Vagina (tissue), 2 donors: ENCODE measurements at regions not wholly inside any gene's neighbourhood (a gene's known extent, or its start where the extent isn't known, plus 50 kb on each side); places are given as distances from the start of the nearest gene placed in this dataset.

Source experiments
- DNase-seq, 2 donors: peaks; one replicate each; pipeline ENCODE4 v3.0.0-alpha.2; 2017; ENCODE audit errors: extremely low spot score in 2 of 2
- H3K27ac ChIP-seq: fragments of 200-600 bp; sonication (generic); one replicate; pipeline ENCODE4 v1.5.1; 2019
- H3K27me3 ChIP-seq: fragments of 200-600 bp; sonication (generic); one replicate; pipeline ENCODE4 v1.5.1; 2019
- H3K36me3 ChIP-seq, 2 donors: fragments of 200-600 bp; sonication (generic); one replicate each; pipeline ENCODE4 v1.5.1; 2017 to 2019
- H3K4me1 ChIP-seq: fragments of 200-600 bp; sonication (generic); one replicate; pipeline ENCODE4 v1.5.1; 2019
- H3K4me3 ChIP-seq, 2 donors: fragments of 200-600 bp; sonication (generic); 1 replicate in 1 of 2; 2 replicates in 1 of 2; pipeline ENCODE4 v1.5.1; 2016 to 2019
- H3K9me3 ChIP-seq: fragments of 200-600 bp; sonication (generic); one replicate; pipeline ENCODE4 v1.5.1; 2019
- POLR2A ChIP-seq, 2 donors: fragments of 450-650 bp; IDR thresholded peaks; one replicate each; pipeline ENCODE4 v1.6.1; 2017; ENCODE audit warnings: antibody characterized with exemption in 2 of 2, mild to moderate bottlenecking in 2 of 2, moderate library complexity in 2 of 2
- POLR2AphosphoS5 ChIP-seq, 2 donors: sonication (generic); formaldehyde crosslinking; IDR thresholded peaks; one replicate each; pipeline ENCODE4 v1.9.0; 2017; ENCODE audit warnings: antibody characterized with exemption in 2 of 2, mild to moderate bottlenecking in 2 of 2, low read depth in 1 of 2; ENCODE audit not compliant: insufficient read depth in 1 of 2
- intact Hi-C: fragments of 100-400 bp; cut with DNase I; formaldehyde crosslinking; loops from one replicate; pipeline ENCODE4 v1.15.1; 2023
- TF ChIP-seq, protein P1 (sequence below), 3 experiments: fragments of 450-650 bp in 2 of 3; fragments of 200-600 bp in 1 of 3; sonication (generic) in 1 of 3; IDR thresholded peaks; one replicate each; pipeline ENCODE4 v1.5.1; 2017 to 2019; ENCODE audit warnings: antibody characterized with exemption in 3 of 3, mild to moderate bottlenecking in 2 of 3, moderate library complexity in 2 of 3

DNA sequence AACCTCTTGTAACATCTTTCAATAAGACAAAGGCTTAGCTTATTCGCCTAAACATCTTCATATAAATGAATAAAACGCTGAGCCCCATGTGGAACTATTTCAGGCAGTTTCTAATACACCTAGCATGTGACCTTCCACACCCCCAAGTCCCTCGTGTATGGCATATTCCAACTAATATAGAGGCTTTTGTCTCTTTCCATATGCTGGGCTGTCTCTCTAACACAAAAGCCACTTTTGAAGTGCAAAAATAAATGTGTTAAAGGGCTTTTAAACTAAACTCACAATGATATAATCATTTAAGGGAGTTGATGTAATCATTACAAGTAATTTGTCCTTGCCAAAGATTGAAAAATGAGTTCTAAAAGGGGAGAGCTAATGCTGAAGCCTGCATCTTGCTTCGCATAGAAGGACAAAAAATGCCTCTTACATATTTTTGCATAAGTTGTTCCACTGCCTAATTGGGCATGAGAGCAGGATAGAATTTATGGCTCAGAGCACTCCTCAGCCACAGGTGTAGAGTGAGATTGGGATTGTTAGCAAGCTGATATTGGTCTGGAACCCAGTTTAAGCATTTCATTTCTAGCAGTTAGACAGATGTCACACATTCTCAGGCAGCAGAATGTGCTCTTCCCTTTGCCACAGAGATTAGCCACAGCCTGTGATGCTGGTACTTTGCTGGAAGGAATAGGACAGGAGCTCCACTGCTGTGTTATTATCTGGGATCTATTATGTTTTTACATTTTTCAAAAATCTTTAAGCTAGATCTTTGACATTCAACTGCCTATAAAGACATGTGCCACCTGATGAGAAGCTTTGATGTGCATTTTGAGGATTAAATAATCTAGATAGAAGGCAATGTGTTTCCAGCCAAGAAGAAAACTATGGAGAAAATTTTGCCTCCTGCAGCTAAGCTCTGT is 1044.4 kb downstream of the ADGRL2 start:
- no peak overlapping the region for H3K27ac ChIP-seq
- intact Hi-C loops: no loop called here

DNA sequence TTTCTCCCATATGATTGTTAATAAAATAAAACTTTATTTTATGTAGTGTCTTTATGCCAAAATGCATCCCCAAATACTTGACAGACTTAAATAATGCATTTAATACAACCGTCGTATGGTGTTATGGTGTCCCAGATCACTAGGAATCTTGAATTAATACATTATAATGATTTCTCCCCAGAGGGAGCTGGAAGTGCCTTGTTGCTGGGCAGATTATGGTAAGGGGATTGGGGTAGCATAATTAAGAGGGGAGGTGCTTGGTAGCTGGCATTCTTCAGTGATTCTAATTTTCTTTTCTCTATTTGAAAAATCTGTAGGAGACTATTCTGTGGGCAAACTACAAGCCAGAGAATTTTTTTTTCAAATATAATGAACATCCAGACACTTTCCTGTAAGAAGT is 1043.7 kb downstream of the ADGRL2 start:
- no peak for DNase-seq
- H3K36me3 ChIP-seq: no peaks in the 10 kb centered on the region
- no peaks in the 10 kb centered on the region for H3K4me1 ChIP-seq
- no peaks in the 10 kb centered on the region for H3K27me3 ChIP-seq
- no peak overlapping the region for H3K4me3 ChIP-seq
- intact Hi-C loops: no loop called here
- no peaks in the 10 kb centered on the region for H3K9me3 ChIP-seq
- H3K27ac ChIP-seq: no peak overlapping the region
- TF ChIP-seq POLR2AphosphoS5 (IDR thresholded peaks at IDR 0.05; ENCODE audit: insufficient read depth in 1 of 2, low read depth in 1 of 2): no peak
- TF ChIP-seq POLR2A (IDR thresholded peaks at IDR 0.05): no peak

More for the DNA sequence above, 1044.4 kb downstream of the ADGRL2 start:
- Histone ChIP-seq H3K27me3 (no peaks in the 10 kb centered on the region), H3K9me3 (no peaks in the 10 kb centered on the region), H3K4me3 (no peak overlapping the region), H3K4me1 (no peaks in the 10 kb centered on the region), H3K36me3 (no peaks in the 10 kb centered on the region)
- DNase-seq: no peak
- TF ChIP-seq, protein P1, sequence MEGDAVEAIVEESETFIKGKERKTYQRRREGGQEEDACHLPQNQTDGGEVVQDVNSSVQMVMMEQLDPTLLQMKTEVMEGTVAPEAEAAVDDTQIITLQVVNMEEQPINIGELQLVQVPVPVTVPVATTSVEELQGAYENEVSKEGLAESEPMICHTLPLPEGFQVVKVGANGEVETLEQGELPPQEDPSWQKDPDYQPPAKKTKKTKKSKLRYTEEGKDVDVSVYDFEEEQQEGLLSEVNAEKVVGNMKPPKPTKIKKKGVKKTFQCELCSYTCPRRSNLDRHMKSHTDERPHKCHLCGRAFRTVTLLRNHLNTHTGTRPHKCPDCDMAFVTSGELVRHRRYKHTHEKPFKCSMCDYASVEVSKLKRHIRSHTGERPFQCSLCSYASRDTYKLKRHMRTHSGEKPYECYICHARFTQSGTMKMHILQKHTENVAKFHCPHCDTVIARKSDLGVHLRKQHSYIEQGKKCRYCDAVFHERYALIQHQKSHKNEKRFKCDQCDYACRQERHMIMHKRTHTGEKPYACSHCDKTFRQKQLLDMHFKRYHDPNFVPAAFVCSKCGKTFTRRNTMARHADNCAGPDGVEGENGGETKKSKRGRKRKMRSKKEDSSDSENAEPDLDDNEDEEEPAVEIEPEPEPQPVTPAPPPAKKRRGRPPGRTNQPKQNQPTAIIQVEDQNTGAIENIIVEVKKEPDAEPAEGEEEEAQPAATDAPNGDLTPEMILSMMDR (IDR thresholded peaks at IDR 0.05): no peak
- no peak for TF ChIP-seq POLR2A (IDR thresholded peaks at IDR 0.05)
- TF ChIP-seq POLR2AphosphoS5 (IDR thresholded peaks at IDR 0.05; ENCODE audit: insufficient read depth in 1 of 2, low read depth in 1 of 2): no peak

DNA sequence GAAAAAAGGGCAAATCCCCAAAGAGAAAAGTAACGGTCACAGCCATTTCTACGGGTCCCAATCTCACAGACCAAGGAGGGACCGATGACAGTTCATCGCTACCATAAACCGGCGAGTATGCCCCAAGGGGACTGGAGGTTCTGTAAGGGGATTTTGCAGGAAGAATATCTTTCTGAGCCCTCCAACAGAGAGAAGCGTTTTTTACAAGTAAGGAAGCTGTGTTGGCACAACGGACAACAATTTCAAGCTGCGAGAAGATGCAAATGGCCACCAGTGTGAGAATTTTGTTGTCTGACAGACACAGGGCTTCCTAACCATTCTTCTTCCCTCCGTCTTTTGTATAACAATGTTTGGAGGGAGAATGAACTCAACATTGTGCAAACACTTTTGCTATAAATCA is 1043.1 kb downstream of the ADGRL2 start:
- intact Hi-C loops: no loop called here
- H3K36me3 ChIP-seq: no peaks in the 10 kb centered on the region
- no peak overlapping the region for H3K27ac ChIP-seq
- no peaks in the 10 kb centered on the region for H3K4me1 ChIP-seq
- TF ChIP-seq POLR2AphosphoS5 (IDR thresholded peaks at IDR 0.05; ENCODE audit: insufficient read depth in 1 of 2, low read depth in 1 of 2): no peak
- no peak overlapping the region for H3K4me3 ChIP-seq
- no peaks in the 10 kb centered on the region for H3K9me3 ChIP-seq
- H3K27me3 ChIP-seq: no peaks in the 10 kb centered on the region
- DNase-seq: no peak

DNA sequence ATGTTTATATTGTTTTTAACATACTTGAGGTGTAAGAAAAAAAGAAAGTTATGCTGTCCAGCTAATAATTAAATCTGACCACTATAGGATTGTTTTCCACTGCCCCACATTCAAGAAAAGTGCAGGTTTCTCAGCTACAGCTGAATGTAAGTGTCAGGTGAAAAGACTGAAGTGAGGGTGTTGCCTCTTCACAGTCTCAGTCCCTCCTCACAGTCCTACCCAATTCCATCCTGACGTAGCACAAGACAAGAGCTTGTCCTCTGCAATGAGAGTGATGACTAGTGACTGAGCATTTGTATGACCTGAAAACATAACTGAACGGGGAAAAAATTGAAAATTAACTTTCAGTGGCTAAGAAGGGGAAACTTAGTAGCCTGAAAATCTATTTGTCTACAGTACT is 1039.5 kb downstream of the ADGRL2 start:
- no peak overlapping the region for H3K4me3 ChIP-seq
- TF ChIP-seq POLR2AphosphoS5 (IDR thresholded peaks at IDR 0.05; ENCODE audit: insufficient read depth in 1 of 2, low read depth in 1 of 2): no peak
- no peak for TF ChIP-seq POLR2A (IDR thresholded peaks at IDR 0.05)
- TF ChIP-seq, protein P1 (IDR thresholded peaks at IDR 0.05): no peak
- H3K27me3 ChIP-seq: no peaks in the 10 kb centered on the region
- no peaks in the 10 kb centered on the region for H3K36me3 ChIP-seq
- no peak for DNase-seq
- H3K9me3 ChIP-seq: no peaks in the 10 kb centered on the region
- intact Hi-C loops: no loop called here
- H3K27ac ChIP-seq: no peak overlapping the region
- peaks cover 12% of the 10 kb centered on the region for H3K4me1 ChIP-seq

DNA sequence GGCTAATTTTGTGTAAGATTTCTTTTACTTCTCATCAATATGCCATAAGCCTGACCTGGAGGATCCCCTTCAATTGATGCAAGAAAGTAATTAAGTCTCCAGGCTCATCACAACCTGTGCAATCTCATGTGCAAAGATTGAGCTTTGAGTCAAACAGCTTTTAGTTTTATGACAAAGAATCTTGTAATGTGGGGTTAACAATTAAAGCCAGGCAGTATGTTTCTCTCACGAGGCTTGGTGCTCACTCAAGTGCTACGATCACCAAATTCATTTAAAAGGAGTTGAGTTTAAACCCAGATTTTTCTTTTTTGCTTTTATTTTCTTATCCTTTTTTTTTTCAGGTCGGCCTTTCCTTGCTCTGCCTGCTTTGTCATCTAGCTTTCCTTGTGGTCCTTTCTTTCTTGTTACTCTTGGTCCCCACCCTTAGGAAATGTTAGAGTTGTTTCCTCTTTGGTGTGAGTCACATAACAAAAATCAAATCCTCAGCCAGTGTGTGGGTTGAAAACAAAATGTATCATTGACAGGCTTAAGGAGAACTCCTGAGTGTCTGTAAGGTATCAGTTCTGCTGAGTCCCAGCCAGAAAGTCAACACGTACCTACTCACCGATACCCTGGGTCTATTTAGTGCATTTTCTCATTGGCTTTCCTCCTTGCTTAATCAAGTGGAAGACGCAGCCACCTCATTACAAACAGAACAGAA is 1037.2 kb downstream of the ADGRL2 start:
- Histone ChIP-seq H3K27ac (no peak overlapping the region), H3K9me3 (no peaks in the 10 kb centered on the region), H3K4me1 (peaks cover 12% of the 10 kb centered on the region), H3K27me3 (no peaks in the 10 kb centered on the region), H3K4me3 (no peak overlapping the region), H3K36me3 (no peaks in the 10 kb centered on the region)
- TF ChIP-seq, protein P1 (IDR thresholded peaks at IDR 0.05): no peak
- TF ChIP-seq POLR2AphosphoS5 (IDR thresholded peaks at IDR 0.05; ENCODE audit: insufficient read depth in 1 of 2, low read depth in 1 of 2): no peak
- TF ChIP-seq POLR2A (IDR thresholded peaks at IDR 0.05): no peak
- intact Hi-C loops: no loop called here
- DNase-seq: no peak
